ENCODE measurements at regions not wholly inside any gene's neighbourhood (a gene's known extent, or its start where the extent isn't known, plus 50 kb on each side); places are given as distances from the start of the nearest gene placed in this dataset.

GRCh38 chrX:137363559-137363958 lies 202.4 kb upstream of the ZIC3 start:
- Histone ChIP-seq H3K79me2 (ENCODE audit: control insufficient read depth, insufficient read depth, low read length) (no peaks in the 10 kb centered on the region), H3K9ac (ENCODE audit: control insufficient read depth, extremely low read depth, insufficient read depth, low read length) (no peak overlapping the region), H4K20me1 (ENCODE audit: control insufficient read depth, extremely low read depth, insufficient read depth, low read length) (no peaks in the 10 kb centered on the region), H3K27ac (ENCODE audit: control insufficient read depth, insufficient read depth, low read length) (no peak overlapping the region), H3K27me3 (ENCODE audit: control insufficient read depth, extremely low read depth, insufficient read depth, low read length) (no peaks in the 10 kb centered on the region), H3K4me1 (ENCODE audit: control insufficient read depth, extremely low read depth, insufficient read depth, low read length) (no peaks in the 10 kb centered on the region), H3K4me3 (ENCODE audit: control insufficient read depth in 2 of 3, extremely low read depth in 1 of 3, insufficient read depth in 2 of 3, low read depth in 1 of 3, low read length in 3 of 3) (no peak overlapping the region), H2AFZ (ENCODE audit: control insufficient read depth, low read length) (no peak overlapping the region), H3K9me1 (ENCODE audit: control insufficient read depth, extremely low read depth, insufficient read depth, low read length) (no peaks in the 10 kb centered on the region), H3K4me2 (ENCODE audit: control insufficient read depth, extremely low read depth, insufficient read depth, low read depth, low read length) (no peak overlapping the region), H3K9me3 (ENCODE audit: control insufficient read depth, low read depth, low read length) (no peaks in the 10 kb centered on the region), H3K36me3 (ENCODE audit: control insufficient read depth in 2 of 2, extremely low read depth in 1 of 2, insufficient read depth in 2 of 2, low read length in 2 of 2) (no peaks in the 10 kb centered on the region)
- DNase-seq (ENCODE audit: low read depth, low spot score) (no peak), FAIRE-seq (no peak)
- dilution Hi-C loops (cut with MboI; ENCODE audit: extremely low pct_ligation_motif_present, low sequenced_read_pairs), result no loop called here
- TF ChIP-seq CTCF (optimal IDR thresholded peaks at IDR 0.05 in 1 of 3, IDR thresholded peaks at IDR 0.05 in 1 of 3, conservative IDR thresholded peaks at IDR 0.05 in 1 of 3; ENCODE audit: extremely low read depth in 1 of 3, insufficient read depth in 2 of 3, low read length in 3 of 3) (no peak), EZH2 (IDR thresholded peaks at IDR 0.05; ENCODE audit: low read length) (no peak)

- Histone ChIP-seq H3K4me2 (ENCODE audit: control insufficient read depth, extremely low read depth, insufficient read depth, low read depth, low read length) (no peak overlapping the region), H3K4me3 (ENCODE audit: control insufficient read depth in 2 of 3, extremely low read depth in 1 of 3, insufficient read depth in 2 of 3, low read depth in 1 of 3, low read length in 3 of 3) (no peak overlapping the region), H3K27ac (ENCODE audit: control insufficient read depth, insufficient read depth, low read length) (no peak overlapping the region), H3K36me3 (ENCODE audit: control insufficient read depth in 2 of 2, extremely low read depth in 1 of 2, insufficient read depth in 2 of 2, low read length in 2 of 2) (no peaks in the 10 kb centered on the region), H3K27me3 (ENCODE audit: control insufficient read depth, extremely low read depth, insufficient read depth, low read length) (no peaks in the 10 kb centered on the region), H3K9me1 (ENCODE audit: control insufficient read depth, extremely low read depth, insufficient read depth, low read length) (no peaks in the 10 kb centered on the region), H3K9me3 (ENCODE audit: control insufficient read depth, low read depth, low read length) (no peaks in the 10 kb centered on the region), H4K20me1 (ENCODE audit: control insufficient read depth, extremely low read depth, insufficient read depth, low read length) (no peaks in the 10 kb centered on the region), H3K79me2 (ENCODE audit: control insufficient read depth, insufficient read depth, low read length) (no peaks in the 10 kb centered on the region), H2AFZ (ENCODE audit: control insufficient read depth, low read length) (no peak overlapping the region), H3K4me1 (ENCODE audit: control insufficient read depth, extremely low read depth, insufficient read depth, low read length) (no peaks in the 10 kb centered on the region), H3K9ac (ENCODE audit: control insufficient read depth, extremely low read depth, insufficient read depth, low read length) (no peak overlapping the region)
- FAIRE-seq (no peak), DNase-seq (ENCODE audit: low read depth, low spot score) (no peak)
- dilution Hi-C loops (cut with MboI; ENCODE audit: extremely low pct_ligation_motif_present, low sequenced_read_pairs), result no loop called here
- TF ChIP-seq EZH2 (IDR thresholded peaks at IDR 0.05; ENCODE audit: low read length), result no peak
- no peak for TF ChIP-seq CTCF (optimal IDR thresholded peaks at IDR 0.05 in 1 of 3, IDR thresholded peaks at IDR 0.05 in 1 of 3, conservative IDR thresholded peaks at IDR 0.05 in 1 of 3; ENCODE audit: extremely low read depth in 1 of 3, insufficient read depth in 2 of 3, low read length in 3 of 3)
Measured at GRCh38 chrX:137362583-137362982, 203.3 kb upstream of the ZIC3 start.

Measured in keratinocyte (primary cell).